ENCODE measurements at regions not wholly inside any gene's neighbourhood (a gene's known extent, or its start where the extent isn't known, plus 50 kb on each side); places are given as distances from the start of the nearest gene placed in this dataset.

DNA sequence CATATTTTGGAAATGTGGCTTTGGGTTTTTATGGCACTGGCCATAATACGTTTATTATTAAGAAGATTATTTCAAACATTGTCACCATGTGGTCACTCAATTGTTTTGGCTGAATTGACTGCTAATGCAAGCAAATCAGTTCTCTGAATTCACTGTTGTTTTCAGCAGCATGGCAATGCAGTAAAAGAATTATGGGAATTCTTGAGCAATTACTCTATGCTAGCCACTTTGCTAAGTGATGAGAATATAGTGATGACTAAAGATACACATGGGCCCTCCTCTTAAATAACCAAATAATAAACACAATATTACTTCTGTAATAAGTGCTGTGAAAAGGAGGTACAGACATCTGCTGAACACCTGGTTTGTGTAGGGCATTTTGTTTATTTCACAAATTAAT is 58.0 kb upstream of the FANCL start:
- Histone ChIP-seq H3K27ac (ENCODE audit: low read depth, low read length) (no peak overlapping the region), H3K4me3 (ENCODE audit: insufficient read depth, low read length, poor library complexity, severe bottlenecking) (no peak overlapping the region), H3F3A (ENCODE audit: insufficient read depth) (no peaks in the 10 kb centered on the region), H3K27me3 (ENCODE audit: low read length) (no peaks in the 10 kb centered on the region), H3K79me2 (ENCODE audit: insufficient read depth, low read length) (no peaks in the 10 kb centered on the region), H2AFZ (ENCODE audit: low read depth, low read length, severe bottlenecking) (no peak overlapping the region), H3K9me3 (ENCODE audit: insufficient read depth, low read length) (no peaks in the 10 kb centered on the region), H3K4me2 (ENCODE audit: low read depth, low read length, poor library complexity, severe bottlenecking) (no peak overlapping the region), H3K9ac (ENCODE audit: low read length) (no peak overlapping the region), H3K36me3 (ENCODE audit: low read length) (no peaks in the 10 kb centered on the region), H4K20me1 (ENCODE audit: low read depth, low read length) (no peaks in the 10 kb centered on the region), H3K9me2 (replicated peaks; ENCODE audit: insufficient read depth, low read length) (no peaks in the 10 kb centered on the region)
- TF ChIP-seq EZH2phosphoT487 (conservative IDR thresholded peaks at IDR 0.05; ENCODE audit: low read length), result no peak
- TF ChIP-seq, protein P1, sequence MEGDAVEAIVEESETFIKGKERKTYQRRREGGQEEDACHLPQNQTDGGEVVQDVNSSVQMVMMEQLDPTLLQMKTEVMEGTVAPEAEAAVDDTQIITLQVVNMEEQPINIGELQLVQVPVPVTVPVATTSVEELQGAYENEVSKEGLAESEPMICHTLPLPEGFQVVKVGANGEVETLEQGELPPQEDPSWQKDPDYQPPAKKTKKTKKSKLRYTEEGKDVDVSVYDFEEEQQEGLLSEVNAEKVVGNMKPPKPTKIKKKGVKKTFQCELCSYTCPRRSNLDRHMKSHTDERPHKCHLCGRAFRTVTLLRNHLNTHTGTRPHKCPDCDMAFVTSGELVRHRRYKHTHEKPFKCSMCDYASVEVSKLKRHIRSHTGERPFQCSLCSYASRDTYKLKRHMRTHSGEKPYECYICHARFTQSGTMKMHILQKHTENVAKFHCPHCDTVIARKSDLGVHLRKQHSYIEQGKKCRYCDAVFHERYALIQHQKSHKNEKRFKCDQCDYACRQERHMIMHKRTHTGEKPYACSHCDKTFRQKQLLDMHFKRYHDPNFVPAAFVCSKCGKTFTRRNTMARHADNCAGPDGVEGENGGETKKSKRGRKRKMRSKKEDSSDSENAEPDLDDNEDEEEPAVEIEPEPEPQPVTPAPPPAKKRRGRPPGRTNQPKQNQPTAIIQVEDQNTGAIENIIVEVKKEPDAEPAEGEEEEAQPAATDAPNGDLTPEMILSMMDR (IDR thresholded peaks at IDR 0.05; ENCODE audit: insufficient read depth, low read length, poor library complexity, severe bottlenecking), result no peak

DNA sequence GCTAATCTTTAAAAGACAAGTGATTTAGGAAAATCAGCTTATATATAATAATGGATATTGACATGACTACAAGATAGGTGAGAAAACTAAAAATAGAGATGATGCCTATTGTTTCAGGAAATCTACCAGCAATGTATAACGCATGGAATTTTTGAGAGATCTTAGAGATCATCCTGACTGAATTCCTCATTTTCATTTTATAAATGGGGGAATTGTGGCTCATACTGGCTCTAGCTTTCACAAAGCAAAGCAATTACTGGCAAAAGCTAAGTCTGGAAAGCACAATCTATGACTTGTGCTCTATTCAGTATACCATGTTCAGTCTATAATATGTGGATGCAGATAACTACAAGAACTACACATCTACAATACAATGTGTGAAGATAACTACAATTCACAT is 51.9 kb upstream of the FANCL start:
- no peak overlapping the region for H3K4me3 ChIP-seq (ENCODE audit: insufficient read depth, low read length, poor library complexity, severe bottlenecking)
- H2AFZ ChIP-seq (ENCODE audit: low read depth, low read length, severe bottlenecking), result no peak overlapping the region
- no peaks in the 10 kb centered on the region for H4K20me1 ChIP-seq (ENCODE audit: low read depth, low read length)
- H3K27ac ChIP-seq (ENCODE audit: low read depth, low read length), result no peak overlapping the region
- no peaks in the 10 kb centered on the region for H3K36me3 ChIP-seq (ENCODE audit: low read length)
- H3K27me3 ChIP-seq (ENCODE audit: low read length), result no peaks in the 10 kb centered on the region
- no peak for TF ChIP-seq EZH2phosphoT487 (conservative IDR thresholded peaks at IDR 0.05; ENCODE audit: low read length)
- TF ChIP-seq, protein P1 (IDR thresholded peaks at IDR 0.05; ENCODE audit: insufficient read depth, low read length, poor library complexity, severe bottlenecking), result no peak
- no peak overlapping the region for H3K4me2 ChIP-seq (ENCODE audit: low read depth, low read length, poor library complexity, severe bottlenecking)
- H3K9ac ChIP-seq (ENCODE audit: low read length), result no peak overlapping the region
- H3K9me2 ChIP-seq (replicated peaks; ENCODE audit: insufficient read depth, low read length), result no peaks in the 10 kb centered on the region
- H3K9me3 ChIP-seq (ENCODE audit: insufficient read depth, low read length), result no peaks in the 10 kb centered on the region
- H3F3A ChIP-seq (ENCODE audit: insufficient read depth), result no peaks in the 10 kb centered on the region
- no peaks in the 10 kb centered on the region for H3K79me2 ChIP-seq (ENCODE audit: insufficient read depth, low read length)

GRCh38 chr2:58291726-58292438 is 50.8 kb upstream of the FANCL start:
- no peaks in the 10 kb centered on the region for H3K36me3 ChIP-seq (ENCODE audit: low read length)
- no peaks in the 10 kb centered on the region for H3K9me3 ChIP-seq (ENCODE audit: insufficient read depth, low read length)
- no peak overlapping the region for H3K9ac ChIP-seq (ENCODE audit: low read length)
- H3F3A ChIP-seq (ENCODE audit: insufficient read depth), result no peaks in the 10 kb centered on the region
- no peaks in the 10 kb centered on the region for H4K20me1 ChIP-seq (ENCODE audit: low read depth, low read length)
- H3K4me2 ChIP-seq (ENCODE audit: low read depth, low read length, poor library complexity, severe bottlenecking), result no peak overlapping the region
- H3K27me3 ChIP-seq (ENCODE audit: low read length), result no peaks in the 10 kb centered on the region
- H3K27ac ChIP-seq (ENCODE audit: low read depth, low read length), result no peak overlapping the region
- H3K4me3 ChIP-seq (ENCODE audit: insufficient read depth, low read length, poor library complexity, severe bottlenecking), result no peak overlapping the region
- H2AFZ ChIP-seq (ENCODE audit: low read depth, low read length, severe bottlenecking), result no peak overlapping the region
- TF ChIP-seq, protein P1 (IDR thresholded peaks at IDR 0.05; ENCODE audit: insufficient read depth, low read length, poor library complexity, severe bottlenecking), result no peak
- H3K9me2 ChIP-seq (replicated peaks; ENCODE audit: insufficient read depth, low read length), result no peaks in the 10 kb centered on the region
- no peaks in the 10 kb centered on the region for H3K79me2 ChIP-seq (ENCODE audit: insufficient read depth, low read length)
